OCI-M2 (cell line): ENCODE measurements at regions not wholly inside any gene's neighbourhood (a gene's known extent, or its start where the extent isn't known, plus 50 kb on each side); places are given as distances from the start of the nearest gene placed in this dataset.

Source experiments
- DNase-seq: peaks from one replicate; lab custom pipeline; 2025; ENCODE audit not compliant: unreplicated experiment; lab: John Stamatoyannopoulos, UW

DNA sequence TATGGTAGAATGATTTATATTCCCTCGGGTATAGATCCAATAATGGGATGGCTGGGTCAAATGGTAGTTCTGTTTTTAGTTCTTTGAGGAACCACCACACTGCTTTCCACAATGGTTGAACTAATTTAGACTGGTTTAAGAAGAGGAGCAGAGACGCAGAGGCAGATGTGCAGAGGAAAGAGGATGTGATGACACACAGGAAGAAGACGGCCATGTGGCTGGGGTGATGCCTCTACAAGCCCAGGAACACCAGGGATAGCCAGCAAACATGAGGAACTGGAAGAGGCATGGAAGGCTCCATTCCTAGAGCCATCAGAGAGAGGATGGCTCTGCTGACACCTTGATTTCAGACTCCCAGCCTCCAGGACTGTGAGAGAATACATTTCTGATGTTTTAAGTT lies 218.3 kb upstream of the DTNBP1 start:
- DNase-seq: no peak

DNA sequence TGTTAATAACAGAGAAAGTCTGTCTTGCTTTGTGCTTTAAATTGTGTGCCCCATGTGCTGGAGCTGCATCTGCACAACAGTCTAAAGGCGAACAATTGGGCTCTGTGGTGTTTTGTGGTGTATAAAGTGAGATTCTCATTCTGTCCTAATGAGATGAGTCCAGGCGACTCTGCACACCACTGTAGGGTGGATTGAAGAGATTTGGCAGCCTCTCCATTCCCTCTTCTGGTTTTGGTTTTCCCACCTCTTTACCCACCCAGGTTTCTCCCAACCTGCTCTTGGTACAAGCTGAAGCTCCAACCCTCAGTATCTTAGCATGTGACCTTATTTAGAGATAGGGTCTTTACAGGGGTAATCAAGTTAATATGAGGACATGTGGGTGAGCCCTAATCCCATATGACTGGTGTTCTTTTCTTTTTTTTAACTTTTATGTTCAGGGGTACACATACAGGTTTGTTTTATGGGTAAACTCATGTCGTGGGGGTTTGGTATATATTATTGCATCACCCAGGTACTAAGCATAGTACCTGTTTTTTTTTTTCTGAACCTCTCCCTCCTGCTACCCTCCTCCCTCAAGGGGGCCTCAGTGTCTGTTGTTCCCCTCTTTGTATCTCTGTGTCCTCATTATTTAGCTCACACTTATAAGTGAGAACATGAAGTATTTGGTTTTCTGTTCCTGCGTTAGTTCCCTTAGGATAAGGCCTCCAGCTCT lies 217.6 kb upstream of the DTNBP1 start:
- no peak for DNase-seq

DNA sequence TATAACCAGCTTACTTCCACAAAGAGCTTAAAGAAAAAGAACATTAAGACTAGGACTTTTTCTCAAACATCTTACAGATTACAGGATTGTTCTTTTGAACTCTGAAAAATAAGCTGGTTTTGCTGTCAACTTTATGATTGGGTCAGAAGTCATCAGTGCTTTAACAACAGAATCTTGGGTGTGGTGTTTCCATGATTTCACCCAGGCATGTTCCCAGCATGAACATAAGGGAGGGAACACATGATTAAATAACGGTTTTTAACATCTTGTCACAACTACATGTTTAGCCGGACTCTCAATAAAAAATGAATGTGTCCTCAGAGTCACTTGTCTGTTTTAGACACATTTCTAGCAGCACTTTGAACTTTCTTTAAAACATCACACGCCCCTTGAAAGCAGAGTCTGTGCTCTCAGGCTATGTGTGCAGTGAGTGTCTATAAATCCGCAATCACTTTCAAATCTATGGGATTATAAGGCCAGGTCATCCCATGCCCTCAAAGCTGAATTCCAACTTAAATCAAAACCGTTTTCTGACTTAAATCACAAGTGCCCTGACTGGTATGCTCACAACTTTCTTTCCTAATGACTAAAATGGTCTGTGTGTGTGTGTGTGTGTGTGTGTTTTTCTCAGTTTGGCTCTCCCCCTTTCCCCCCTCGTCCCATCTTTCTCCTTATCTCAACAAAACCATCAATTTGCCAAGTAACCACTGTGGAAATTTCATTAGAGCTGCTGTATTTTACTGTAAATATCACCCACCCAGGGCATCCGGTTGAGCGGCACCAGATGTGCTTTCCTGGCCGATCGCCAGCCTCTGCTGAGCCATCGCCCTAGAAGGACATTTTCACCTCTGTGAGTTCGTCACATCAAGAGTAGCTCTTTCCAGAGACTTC lies 216.8 kb upstream of the DTNBP1 start:
- DNase-seq: no peak

DNA sequence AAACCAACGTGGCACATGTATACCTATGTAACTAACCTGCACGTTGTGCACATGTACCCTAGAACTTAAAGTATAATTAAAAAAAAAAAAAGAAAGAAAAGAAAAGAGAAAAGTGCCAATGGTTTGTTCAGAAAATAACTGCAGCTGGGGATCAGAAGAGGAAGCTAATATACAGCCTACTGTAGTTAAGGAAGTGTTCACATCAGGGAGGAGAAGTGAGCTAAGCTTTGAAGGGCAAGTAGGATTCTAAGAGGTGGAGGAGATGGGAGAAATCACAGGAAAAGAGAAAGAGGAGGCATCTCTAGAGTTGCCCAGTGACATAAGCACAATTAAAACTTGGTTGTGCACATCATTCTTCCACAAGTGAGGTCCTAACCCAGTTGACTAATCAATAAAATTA lies 214.4 kb upstream of the DTNBP1 start:
- DNase-seq: no peak

DNA sequence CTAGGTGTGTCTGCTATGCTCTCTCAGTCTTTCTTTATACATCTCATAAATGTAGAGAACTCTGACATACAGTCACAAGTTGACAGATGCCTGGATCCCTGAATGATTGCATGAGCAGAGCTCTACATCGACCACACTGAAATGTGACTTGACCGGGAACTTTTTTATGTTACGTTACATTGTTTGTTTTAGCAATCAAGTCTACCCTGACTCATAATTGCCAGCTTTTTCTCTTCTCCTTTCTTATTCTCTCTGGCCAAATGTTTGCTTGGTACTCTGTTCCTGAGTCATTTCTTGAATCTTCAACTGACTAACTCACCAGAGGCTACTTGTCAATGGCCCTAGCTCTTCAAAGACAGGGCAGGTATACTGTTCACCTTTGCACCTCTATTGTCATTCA lies 213.6 kb upstream of the DTNBP1 start:
- no peak for DNase-seq

DNA sequence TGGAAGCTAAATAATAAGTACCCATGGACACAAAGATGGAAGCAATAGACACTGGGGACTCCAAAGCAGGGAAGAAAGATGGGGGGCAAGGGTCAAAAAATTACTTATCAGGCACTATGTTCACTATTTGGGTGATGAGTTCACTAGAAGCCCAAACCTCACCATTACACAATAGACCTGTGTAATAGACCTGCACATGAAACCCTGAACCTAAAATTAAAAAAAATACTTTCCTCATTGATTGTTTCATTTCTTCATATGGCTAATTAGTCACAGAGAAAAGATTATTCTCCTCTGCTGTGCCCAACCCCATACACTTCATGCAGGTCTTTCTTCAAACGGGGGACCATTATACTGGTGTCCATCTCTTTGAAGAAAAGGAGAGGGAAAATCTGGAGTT lies 213.0 kb upstream of the DTNBP1 start:
- DNase-seq: no peak

DNA sequence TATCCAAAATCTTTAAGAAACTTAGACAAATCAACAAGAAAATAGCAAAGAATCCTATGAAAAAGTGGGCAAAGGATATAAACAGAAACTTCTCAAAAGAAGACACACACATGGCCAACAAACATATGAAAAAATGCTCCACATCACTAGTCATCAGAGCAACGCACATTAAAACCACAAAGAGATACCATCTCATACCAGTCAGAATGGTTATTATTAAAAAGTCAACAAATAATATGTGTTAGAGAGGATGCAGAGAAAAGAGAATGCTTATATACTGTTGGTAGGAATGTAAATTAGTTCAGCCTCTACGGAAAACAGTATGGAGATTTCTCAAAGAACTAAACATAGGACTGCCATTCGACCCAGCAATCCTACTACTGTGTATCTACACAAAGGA lies 212.0 kb upstream of the DTNBP1 start:
- no peak for DNase-seq

DNA sequence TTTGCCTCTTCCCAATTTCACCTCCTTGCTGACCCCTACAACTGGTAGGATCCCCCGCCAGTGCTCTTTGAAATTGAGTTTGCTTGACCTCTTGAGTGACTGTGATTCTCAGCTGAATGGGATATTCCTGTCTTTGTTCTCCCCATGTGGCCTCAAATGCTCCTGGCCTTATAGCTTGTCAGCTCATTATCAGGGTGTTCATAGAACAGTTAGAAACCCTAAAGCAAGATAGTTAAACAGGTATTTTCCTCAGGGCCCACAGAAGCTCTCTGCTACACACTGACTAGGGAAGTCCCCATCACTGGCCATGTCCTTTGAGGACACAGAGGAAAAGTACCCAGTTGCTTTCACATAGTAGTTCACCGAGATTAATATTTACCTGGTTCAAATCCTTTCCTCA lies 211.5 kb upstream of the DTNBP1 start:
- DNase-seq: no peak

DNA sequence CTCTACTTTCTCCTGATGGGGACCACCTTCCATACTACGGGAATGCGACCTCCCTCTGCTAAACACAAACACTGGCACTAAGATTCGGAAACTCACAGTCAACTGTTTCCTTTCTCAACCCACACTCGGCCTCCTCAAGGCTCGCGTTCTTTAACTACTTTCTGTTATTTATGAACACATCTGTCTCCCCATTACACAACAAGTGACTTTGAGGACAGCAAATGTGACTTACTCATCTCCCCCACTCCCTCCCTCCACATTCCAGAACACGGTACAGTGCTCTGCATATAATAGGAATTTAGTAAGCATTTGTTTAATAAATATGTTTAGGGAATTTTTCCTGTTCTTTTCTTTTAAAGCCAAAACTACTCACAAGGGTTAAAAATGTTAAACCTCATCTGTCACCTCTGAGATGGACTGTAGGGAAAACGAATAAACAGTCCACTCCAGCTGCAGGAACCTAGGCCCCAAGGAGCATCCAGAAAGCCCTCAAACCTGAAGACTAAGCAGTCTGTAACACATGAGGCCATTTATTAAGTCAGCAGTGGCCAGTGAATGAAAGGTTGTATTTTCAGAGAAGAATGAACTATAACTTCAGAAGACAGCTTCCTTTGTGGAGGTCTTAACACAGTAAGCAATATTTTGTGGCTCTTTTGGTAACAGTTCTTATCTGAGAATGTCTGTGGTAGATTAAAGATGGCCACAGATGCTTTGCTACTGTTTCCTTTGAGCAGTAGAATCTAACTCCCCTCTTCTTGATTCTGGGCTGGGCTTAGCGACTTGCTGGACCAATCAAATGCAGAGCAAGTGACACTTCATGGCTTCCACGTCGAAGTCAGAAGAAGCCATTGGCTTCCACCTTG lies 209.6 kb upstream of the DTNBP1 start:
- DNase-seq: no peak

DNA sequence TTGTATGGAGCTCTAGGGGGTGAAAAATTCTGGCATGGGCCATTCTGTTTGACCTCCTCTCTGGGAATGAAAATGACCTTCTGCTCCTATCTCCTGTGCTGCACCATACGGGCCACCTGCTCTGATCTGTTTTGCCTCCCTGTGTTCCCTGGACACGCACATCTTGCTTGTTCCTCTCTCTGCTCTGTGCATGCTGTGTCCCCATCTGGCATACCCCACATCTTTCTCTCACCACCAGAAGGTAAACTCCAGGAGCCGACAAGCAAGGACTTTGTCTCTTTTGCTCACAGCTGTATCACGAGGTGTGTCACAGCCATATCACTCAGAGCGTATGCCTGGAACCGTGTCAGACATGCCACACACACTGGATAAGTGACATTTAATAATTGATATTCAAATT lies 208.4 kb upstream of the DTNBP1 start:
- DNase-seq: no peak

DNA sequence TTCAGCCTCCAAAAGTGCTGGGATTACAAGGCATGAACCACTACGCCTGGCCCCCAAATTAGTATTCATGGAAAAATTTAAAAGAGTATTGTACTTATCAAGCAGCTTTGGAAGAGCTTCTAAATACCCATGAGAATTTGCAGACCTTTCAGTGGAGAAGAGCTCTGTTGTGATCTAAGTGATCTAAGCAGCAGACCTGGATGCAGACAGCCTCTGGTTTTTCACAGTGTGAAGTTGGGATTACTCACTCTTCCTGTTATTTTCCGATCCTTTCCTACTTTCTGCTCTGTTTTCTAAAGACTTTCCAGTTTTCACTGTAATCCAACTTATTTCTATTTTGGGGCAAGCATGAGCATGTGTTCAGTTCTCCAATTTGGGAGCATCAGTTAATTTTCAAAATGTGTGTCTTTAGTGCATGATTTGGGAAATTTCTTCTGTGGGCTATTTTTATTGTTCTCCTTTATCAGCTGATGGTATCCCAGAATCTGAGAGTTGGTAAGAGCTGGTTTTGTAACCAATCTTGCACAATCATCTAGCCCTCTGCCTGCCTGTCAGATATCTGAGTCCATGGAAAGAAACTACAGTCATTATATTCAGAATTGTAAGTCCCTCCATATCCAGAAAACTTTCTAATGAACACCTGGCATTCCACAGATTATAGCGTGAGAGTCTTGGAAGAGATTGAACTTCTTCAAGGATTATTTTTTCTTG lies 207.7 kb upstream of the DTNBP1 start:
- DNase-seq: no peak

DNA sequence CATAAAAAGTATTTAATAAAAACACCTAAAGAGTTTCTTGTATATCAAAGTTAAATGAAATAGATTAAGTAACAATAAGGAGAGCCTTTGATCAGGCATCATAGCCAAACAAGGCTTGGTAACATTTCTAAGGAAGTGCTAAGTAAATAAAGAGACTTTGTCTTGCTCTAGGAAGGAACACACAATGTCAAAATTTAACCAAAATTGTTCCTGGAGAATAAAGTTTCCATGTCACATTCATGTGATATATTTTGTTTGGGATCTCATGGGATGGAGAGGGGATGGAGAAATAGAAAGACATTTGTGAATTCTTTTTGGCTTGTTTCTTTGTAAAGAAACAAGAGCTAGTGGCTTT lies 201.9 kb upstream of the DTNBP1 start:
- DNase-seq: no peak

DNA sequence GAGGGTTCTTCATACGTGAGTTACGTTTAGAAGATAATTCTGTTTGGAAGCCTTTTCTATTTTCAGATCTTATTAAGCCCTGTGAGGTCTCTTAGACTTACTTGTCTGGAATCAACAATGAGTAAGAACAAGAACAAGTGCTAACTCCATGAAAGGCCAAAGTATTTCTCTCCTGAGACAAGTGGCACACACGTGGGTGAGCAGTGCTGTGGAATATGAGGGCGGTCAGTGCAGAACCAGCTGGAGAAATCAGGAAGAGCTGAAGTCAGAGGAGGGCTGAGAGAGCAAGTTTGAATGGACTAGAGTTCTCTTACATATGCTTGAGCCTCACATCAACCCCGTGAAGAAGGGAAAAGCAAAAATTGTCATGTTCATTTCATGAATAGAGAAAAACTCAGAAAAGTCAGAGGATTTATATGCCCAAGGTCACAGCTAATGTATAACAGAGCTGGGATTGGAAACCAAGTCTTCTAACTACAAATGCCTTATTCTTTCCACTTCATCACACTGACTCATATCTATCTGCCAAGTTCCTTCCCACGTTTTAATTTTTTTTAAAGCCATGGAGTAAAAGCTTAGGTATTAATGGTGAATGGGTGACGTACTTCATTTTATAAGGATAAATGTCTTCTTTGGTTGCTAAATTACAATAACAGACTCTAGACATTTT lies 201.3 kb upstream of the DTNBP1 start:
- no peak for DNase-seq

DNA sequence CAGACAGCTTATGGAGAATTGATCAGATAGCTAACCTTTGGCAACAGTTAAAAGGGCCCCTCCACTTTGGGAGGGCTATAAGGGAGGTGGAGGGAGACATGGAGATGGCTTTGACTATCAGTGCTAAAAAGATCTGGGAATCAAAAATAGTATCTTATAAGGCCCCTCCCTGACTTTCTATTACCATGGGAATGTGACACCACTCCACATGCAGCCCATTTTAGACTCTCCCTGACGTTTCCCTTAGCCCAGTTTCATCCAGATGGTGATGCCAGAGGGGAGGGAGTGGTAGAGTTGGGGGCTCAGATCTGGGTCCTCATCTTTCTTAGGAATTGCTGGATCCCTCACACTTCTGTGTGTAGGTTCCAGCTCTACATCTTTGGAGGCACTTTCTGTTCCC lies 200.0 kb upstream of the DTNBP1 start:
- no peak for DNase-seq

DNA sequence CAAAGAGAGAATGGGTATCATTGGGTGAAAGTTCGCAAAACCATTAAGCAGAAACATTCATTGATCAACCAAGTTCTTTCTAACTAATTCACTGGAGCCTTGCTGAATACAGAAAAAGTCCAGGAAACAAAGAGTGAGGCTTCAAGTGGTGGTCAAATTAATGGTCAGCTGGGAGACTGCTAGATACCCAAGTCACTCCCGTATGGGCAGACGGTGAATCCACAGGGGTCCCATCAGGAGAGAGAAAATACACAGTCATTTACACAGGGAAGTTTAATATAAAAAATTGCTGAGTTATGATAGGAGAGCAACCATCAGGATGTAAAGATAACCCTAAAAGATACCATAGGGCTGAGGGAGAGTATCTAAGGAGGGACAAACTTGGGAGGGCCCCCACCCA lies 198.7 kb upstream of the DTNBP1 start:
- DNase-seq: no peak

DNA sequence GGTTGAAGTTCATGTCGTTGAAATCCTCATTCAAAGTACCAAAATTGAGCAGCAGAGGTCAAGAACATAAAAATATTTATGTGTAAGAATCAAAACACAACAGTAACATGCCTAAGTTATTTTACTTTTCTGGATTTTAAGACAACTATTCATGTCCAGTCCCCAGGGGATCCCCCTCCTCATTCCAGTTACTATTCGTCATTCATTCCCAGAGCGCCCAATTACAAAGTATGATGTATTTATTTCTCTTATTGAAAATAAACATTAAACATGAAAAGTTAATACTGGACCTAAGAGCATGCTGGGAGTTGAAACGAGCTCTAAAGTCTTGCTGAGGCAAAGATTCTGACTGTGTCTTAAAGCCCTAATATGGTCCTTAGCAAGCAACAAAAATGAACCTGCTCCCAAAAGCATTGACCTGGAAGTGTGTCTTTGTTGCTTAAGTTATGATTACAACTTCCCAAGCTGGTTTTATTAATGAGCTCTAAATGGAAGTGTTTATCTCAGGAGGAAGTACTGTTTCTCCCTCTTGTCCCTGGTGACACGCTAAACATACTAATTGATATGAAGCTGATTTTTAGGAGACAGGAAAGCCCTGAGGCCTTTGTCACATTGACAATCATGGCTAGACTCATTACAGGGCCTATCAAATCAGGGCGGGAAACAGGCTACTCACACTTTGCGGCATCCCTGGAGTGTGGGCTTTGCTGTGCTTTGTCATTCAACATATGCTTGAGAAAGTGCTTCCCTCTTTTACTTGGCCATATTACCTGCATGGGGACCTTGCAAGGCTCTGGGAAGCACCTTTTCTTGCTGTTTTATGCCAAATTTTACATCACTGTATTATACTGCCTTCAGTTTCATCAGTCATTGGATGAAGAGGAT lies 192.2 kb upstream of the DTNBP1 start:
- no peak for DNase-seq

DNA sequence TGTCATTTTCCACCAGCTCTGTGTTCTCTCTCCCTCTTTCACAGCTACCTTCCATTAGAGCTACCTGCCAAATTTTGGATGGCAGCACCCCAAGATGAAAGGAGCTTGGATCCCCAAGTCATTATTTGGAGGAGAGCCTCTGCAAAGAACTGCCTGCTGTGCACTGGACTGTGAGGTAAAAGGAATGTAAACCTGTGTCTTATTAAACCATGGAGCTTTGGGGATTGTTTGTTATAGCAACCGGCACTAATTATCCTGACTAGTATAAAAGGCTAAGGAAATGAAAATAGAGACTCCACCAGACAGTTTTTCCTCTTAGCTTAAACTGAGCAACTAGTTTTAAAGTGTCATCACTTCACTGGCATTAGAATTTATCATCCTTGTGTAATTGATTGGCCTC lies 191.6 kb upstream of the DTNBP1 start:
- DNase-seq: no peak

DNA sequence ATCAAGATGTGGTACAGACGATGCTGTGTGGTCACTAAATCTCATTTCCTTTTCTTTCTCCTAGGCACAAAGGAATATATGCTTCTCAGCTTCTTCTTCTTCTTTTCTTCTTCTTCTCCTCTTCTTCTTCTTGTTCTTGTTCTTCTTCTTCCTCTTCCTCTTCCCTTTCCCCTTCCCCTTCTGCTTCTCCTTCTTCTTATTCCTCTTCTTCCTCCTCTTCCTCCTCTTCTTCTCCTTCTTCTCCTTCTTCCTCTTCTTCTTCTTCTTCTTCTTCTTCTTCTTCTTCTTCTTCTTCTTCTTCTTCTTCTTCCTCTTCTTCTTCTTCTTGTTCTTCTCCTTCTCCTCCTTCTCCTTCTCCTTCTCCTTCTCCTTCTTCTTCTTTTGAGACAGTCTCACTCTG lies 190.4 kb upstream of the DTNBP1 start:
- no peak for DNase-seq

DNA sequence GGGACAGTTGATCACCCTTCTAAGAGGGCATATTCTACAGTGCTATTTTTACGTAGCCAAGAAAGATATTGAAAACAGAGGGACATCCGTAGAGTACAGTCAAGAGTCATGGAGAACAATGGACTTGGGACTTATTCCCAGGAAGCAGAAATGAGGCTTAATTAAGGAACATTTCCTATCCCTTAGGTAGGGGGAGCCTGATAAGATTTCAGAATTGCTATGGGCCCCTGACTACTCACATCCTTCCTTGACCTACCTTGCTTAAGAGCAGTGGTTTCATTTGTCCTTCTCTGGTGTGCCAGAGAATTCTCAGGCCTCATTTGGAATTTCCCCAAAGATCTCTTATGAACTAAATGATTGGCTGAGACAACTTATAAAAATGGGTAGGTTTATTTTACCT lies 189.5 kb upstream of the DTNBP1 start:
- DNase-seq: no peak

DNA sequence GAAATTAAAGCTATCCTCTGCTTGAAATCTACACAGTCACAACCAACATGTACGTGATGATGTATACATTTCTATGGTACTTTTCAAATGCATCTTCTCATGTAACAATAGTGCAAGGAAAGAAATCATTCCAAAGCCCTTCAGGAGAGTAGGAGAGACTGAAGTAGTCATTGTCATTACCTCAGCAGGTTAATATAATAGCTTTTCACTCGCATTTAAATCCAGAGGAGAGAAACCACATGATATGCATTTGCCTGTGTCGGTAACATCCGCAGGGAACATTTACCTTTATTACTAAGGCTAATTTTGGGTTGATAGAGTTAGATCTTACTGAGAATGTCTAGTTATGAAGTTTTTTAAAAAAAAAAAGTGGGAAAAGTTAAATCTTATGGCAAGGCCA lies 186.6 kb upstream of the DTNBP1 start:
- DNase-seq: no peak
